HL-60 (cell line): ENCODE measurements at regions not wholly inside any gene's neighbourhood (a gene's known extent, or its start where the extent isn't known, plus 50 kb on each side); places are given as distances from the start of the nearest gene placed in this dataset.

Source experiments
- DNase-seq, 2 experiments: peaks; one replicate each; pipeline ENCODE4 v3.0.0-alpha.2; 2010 to 2020; ENCODE audit warnings: low read depth in 1 of 2, low spot score in 1 of 2
- H3K27ac ChIP-seq: fragments of 250-450 bp; sonication (Bioruptor Pico); replicated peaks from 2 replicates; pipeline ENCODE4 v1.5.1; 2020; ENCODE audit warnings: mild to moderate bottlenecking, moderate library complexity
- H3K27me3 ChIP-seq: fragments of 250-450 bp; sonication (Bioruptor Pico); 2 replicates; pipeline ENCODE4 v1.5.1; 2021; ENCODE audit warnings: mild to moderate bottlenecking, moderate library complexity; ENCODE audit not compliant: insufficient read depth, poor library complexity, severe bottlenecking
- H3K4me3 ChIP-seq: replicated peaks from 2 replicates; pipeline ENCODE4 v1.5.1; 2011; ENCODE audit warnings: mild to moderate bottlenecking, control low read depth, low read length; ENCODE audit not compliant: insufficient read depth
- CTCF ChIP-seq: IDR thresholded peaks from one replicate; pipeline ENCODE4 v1.5.1; 2011; ENCODE audit warnings: low read length, control low read depth, inconsistent platforms; ENCODE audit not compliant: insufficient read depth
- GABPA ChIP-seq: IDR thresholded peaks from 2 replicates; pipeline ENCODE4 v1.6.1; 2012; ENCODE audit warnings: low read depth
- POLR2AphosphoS5 ChIP-seq: IDR thresholded peaks from 2 replicates; pipeline ENCODE4 v1.6.1; 2012; ENCODE audit warnings: low read depth
- SPI1 ChIP-seq: IDR thresholded peaks from 2 replicates; pipeline ENCODE4 v1.6.1; 2012; ENCODE audit warnings: low read depth, mild to moderate bottlenecking, borderline replicate concordance
- TF ChIP-seq, protein P1 (sequence below): IDR thresholded peaks from 2 replicates; pipeline ENCODE4 v1.6.1; 2012; ENCODE audit warnings: low read depth; ENCODE audit not compliant: insufficient replicate concordance

DNA sequence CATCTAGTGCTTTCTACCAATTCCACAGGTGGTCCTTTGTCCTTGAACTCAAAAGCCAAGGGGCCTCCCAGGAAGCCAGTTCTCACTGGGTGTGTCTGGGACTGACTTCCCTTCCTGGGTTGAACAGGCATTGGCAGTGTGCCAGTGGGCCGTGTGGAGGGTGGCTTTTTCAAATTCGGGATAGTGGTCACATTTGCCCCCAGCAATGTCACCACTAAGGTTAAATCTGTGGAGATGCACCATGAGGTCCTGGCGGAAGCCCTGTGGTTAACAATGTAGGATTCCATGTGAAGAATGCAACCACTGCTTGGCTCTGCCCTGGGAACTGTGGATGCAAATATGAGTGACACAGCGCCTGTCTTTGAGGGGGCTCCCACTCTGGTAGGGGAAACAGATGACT lies 53.2 kb upstream of the MTNR1B start:
- no peaks in the 10 kb centered on the region for H3K27me3 ChIP-seq
- no peak for DNase-seq
- H3K27ac ChIP-seq = no peak overlapping the region
- H3K4me3 ChIP-seq = no peak overlapping the region
- TF ChIP-seq, protein P1, sequence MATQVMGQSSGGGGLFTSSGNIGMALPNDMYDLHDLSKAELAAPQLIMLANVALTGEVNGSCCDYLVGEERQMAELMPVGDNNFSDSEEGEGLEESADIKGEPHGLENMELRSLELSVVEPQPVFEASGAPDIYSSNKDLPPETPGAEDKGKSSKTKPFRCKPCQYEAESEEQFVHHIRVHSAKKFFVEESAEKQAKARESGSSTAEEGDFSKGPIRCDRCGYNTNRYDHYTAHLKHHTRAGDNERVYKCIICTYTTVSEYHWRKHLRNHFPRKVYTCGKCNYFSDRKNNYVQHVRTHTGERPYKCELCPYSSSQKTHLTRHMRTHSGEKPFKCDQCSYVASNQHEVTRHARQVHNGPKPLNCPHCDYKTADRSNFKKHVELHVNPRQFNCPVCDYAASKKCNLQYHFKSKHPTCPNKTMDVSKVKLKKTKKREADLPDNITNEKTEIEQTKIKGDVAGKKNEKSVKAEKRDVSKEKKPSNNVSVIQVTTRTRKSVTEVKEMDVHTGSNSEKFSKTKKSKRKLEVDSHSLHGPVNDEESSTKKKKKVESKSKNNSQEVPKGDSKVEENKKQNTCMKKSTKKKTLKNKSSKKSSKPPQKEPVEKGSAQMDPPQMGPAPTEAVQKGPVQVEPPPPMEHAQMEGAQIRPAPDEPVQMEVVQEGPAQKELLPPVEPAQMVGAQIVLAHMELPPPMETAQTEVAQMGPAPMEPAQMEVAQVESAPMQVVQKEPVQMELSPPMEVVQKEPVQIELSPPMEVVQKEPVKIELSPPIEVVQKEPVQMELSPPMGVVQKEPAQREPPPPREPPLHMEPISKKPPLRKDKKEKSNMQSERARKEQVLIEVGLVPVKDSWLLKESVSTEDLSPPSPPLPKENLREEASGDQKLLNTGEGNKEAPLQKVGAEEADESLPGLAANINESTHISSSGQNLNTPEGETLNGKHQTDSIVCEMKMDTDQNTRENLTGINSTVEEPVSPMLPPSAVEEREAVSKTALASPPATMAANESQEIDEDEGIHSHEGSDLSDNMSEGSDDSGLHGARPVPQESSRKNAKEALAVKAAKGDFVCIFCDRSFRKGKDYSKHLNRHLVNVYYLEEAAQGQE = no peak
- no peak for TF ChIP-seq CTCF
- TF ChIP-seq GABPA = no peak
- no peak for TF ChIP-seq SPI1
- no peak for TF ChIP-seq POLR2AphosphoS5

- no peak for TF ChIP-seq SPI1
- TF ChIP-seq CTCF = no peak
- TF ChIP-seq GABPA = no peak
- TF ChIP-seq, protein P1 = no peak
- no peak for TF ChIP-seq POLR2AphosphoS5
- no peak overlapping the region for H3K4me3 ChIP-seq
- DNase-seq = no peak
- no peak overlapping the region for H3K27ac ChIP-seq
- no peaks in the 10 kb centered on the region for H3K27me3 ChIP-seq
These were observed 51.5 kb upstream of the MTNR1B start for GRCh38 chr11:92917927-92918326.

DNA sequence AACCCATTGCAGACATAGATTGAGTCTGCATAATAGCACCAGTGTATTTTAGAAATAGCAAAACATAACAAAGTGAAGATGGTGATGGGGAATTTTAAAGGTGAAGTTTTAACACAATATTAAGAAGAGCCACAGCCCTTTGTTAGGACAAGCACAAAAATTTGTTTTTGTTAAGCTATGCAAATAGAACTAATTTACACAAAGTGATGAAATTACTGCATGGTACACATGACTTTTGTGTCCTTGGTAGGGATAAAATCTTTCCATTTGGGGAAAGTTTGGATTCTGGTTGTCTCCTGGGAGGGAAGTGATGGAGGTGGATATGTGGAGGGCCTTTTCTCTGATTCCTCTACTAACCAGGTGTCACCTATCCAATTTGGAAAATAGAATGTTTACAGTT lies 50.4 kb upstream of the MTNR1B start:
- Histone ChIP-seq H3K27ac (no peak overlapping the region), H3K27me3 (no peaks in the 10 kb centered on the region), H3K4me3 (no peak overlapping the region)
- TF ChIP-seq POLR2AphosphoS5 (no peak), CTCF (no peak), GABPA (no peak), SPI1 (no peak)
- TF ChIP-seq, protein P1 = no peak
- no peak for DNase-seq
